ENCODE measurements at regions not wholly inside any gene's neighbourhood (a gene's known extent, or its start where the extent isn't known, plus 50 kb on each side); places are given as distances from the start of the nearest gene placed in this dataset.

GRCh38 chr2:15729709-15730544 lies 138.3 kb downstream of the DDX1 start:
- peak overlapping the region; percentile 64 for H3K27ac Mint-ChIP-seq (ENCODE audit: unreplicated experiment)
- no peak overlapping the region for H3K4me3 Mint-ChIP-seq (ENCODE audit: unreplicated experiment)
- H3K27me3 Mint-ChIP-seq (ENCODE audit: low read depth): peaks cover 22% of the 10 kb centered on the region
- no peaks in the 10 kb centered on the region for H3K36me3 Mint-ChIP-seq (ENCODE audit: low read depth)
- H3K4me1 Mint-ChIP-seq (ENCODE audit: low read depth): peaks cover 53% of the 10 kb centered on the region
- H3K9me3 Mint-ChIP-seq (ENCODE audit: low read depth): no peaks in the 10 kb centered on the region
- no peak for TF ChIP-seq CTCF (IDR thresholded peaks at IDR 0.05)
- DNase-seq (ENCODE audit: low spot score): no peak

GRCh38 chr2:15730545-15731212 lies 139.0 kb downstream of the DDX1 start:
- Mint-ChIP-seq H3K4me1 (ENCODE audit: low read depth) (peaks cover 61% of the 10 kb centered on the region), H3K9me3 (ENCODE audit: low read depth) (no peaks in the 10 kb centered on the region), H3K27ac (ENCODE audit: unreplicated experiment) (peak overlapping the region; percentile 64), H3K36me3 (ENCODE audit: low read depth) (no peaks in the 10 kb centered on the region), H3K27me3 (ENCODE audit: low read depth) (peaks cover 16% of the 10 kb centered on the region), H3K4me3 (ENCODE audit: unreplicated experiment) (no peak overlapping the region)
- TF ChIP-seq CTCF (IDR thresholded peaks at IDR 0.05): no peak
- peak; percentile 97 for DNase-seq (ENCODE audit: low spot score)

- H3K27ac Mint-ChIP-seq (ENCODE audit: unreplicated experiment): peak overlapping the region; percentile 64
Measured at GRCh38 chr2:15731213-15731888, 139.7 kb downstream of the DDX1 start.

GRCh38 chr2:15731889-15732271 lies 140.2 kb downstream of the DDX1 start:
- TF ChIP-seq CTCF (IDR thresholded peaks at IDR 0.05): no peak
- no peak for DNase-seq (ENCODE audit: low spot score)
- Mint-ChIP-seq H3K27me3 (ENCODE audit: low read depth) (peaks cover 6% of the 10 kb centered on the region), H3K4me1 (ENCODE audit: low read depth) (peaks cover 64% of the 10 kb centered on the region), H3K27ac (ENCODE audit: unreplicated experiment) (no peak overlapping the region), H3K4me3 (ENCODE audit: unreplicated experiment) (no peak overlapping the region), H3K36me3 (ENCODE audit: low read depth) (no peaks in the 10 kb centered on the region), H3K9me3 (ENCODE audit: low read depth) (no peaks in the 10 kb centered on the region)

More at GRCh38 chr2:15731213-15731888, 139.7 kb downstream of the DDX1 start:
- no peaks in the 10 kb centered on the region for H3K36me3 Mint-ChIP-seq (ENCODE audit: low read depth)
- no peak for DNase-seq (ENCODE audit: low spot score)
- H3K27me3 Mint-ChIP-seq (ENCODE audit: low read depth): peaks cover 11% of the 10 kb centered on the region
- H3K4me3 Mint-ChIP-seq (ENCODE audit: unreplicated experiment): no peak overlapping the region
- TF ChIP-seq CTCF (IDR thresholded peaks at IDR 0.05): no peak
- H3K4me1 Mint-ChIP-seq (ENCODE audit: low read depth): peaks cover 64% of the 10 kb centered on the region
- H3K9me3 Mint-ChIP-seq (ENCODE audit: low read depth): no peaks in the 10 kb centered on the region

Data from chondrocyte (in vitro differentiated cells).